ENCODE measurements at regions not wholly inside any gene's neighbourhood (a gene's known extent, or its start where the extent isn't known, plus 50 kb on each side); places are given as distances from the start of the nearest gene placed in this dataset.

DNA sequence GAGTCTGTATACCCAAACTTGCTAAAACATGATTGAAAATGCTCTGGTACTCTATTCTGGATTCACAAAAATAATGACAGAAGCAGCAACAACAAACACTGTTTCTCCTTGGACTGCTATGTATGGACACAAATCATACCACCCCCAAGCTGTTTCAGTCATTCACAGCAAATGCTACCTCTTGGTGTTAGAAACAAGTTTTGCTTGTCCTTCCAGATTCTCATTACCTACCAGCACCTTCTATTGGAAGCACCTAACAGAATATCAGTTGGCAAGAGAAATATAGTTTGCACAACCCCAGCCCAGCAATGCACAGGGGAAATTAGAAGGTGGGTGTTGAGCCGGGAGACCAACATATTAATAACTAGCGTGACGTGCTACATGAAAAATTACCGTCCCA lies 1950.9 kb downstream of the C4orf33 start:
- Histone ChIP-seq H3K27me3 (replicated peaks in 1 of 2; ENCODE audit: control insufficient read depth in 2 of 2, insufficient read depth in 2 of 2, low read length in 1 of 2) (no peaks in the 10 kb centered on the region), H3K9ac (ENCODE audit: control insufficient read depth, insufficient read depth, low read length) (no peak overlapping the region), H4K20me1 (ENCODE audit: control insufficient read depth, insufficient read depth) (no peaks in the 10 kb centered on the region), H3K9me3 (replicated peaks; ENCODE audit: control insufficient read depth, insufficient read depth, low read length) (no peaks in the 10 kb centered on the region), H3K79me2 (ENCODE audit: control insufficient read depth, insufficient read depth, low read length) (no peaks in the 10 kb centered on the region), H3K36me3 (ENCODE audit: control insufficient read depth in 2 of 2, insufficient read depth in 2 of 2, low read length in 1 of 2) (no peaks in the 10 kb centered on the region), H3K4me1 (ENCODE audit: control insufficient read depth, insufficient read depth, low read length) (no peaks in the 10 kb centered on the region), H3K4me3 (no peak overlapping the region), H2AFZ (ENCODE audit: control insufficient read depth, low read depth, low read length) (no peak overlapping the region), H3K4me2 (ENCODE audit: control insufficient read depth, insufficient read depth) (no peak overlapping the region), H3K27ac (ENCODE audit: control insufficient read depth, insufficient read depth) (no peak overlapping the region)
- BruUV-seq (replicated peaks) = no TSS peak
- ATAC-seq = no peak
- ChIA-PET POLR2A (no interaction called here), SMC1A (ENCODE audit: uncharacterized antibody, unreplicated experiment) (no interaction called here), RAD21 (ENCODE audit: unreplicated experiment) (no interaction called here), CTCF (interaction anchor here (1.1 kb wide), 1 partner anchor 11 kb away, joined by 3 read pairs; no protein-coding TSS in a partner anchor)
- WGBS (ENCODE audit: insufficient coverage, insufficient replicate concordance, low lambda C conversion rate, missing lambda C conversion rate) = 27% methylated on average over 4 of the region's 4 CpGs
- TF ChIP-seq ZNF384 (IDR thresholded peaks at IDR 0.05; ENCODE audit: borderline replicate concordance, low read depth, low read length) (no peak), STAT3 (IDR thresholded peaks at IDR 0.05; ENCODE audit: low read depth, low read length) (no peak), EED (IDR thresholded peaks at IDR 0.05; ENCODE audit: low read depth) (no peak), JUND (IDR thresholded peaks at IDR 0.05; ENCODE audit: low read depth, low read length) (no peak), SIX5 (IDR thresholded peaks at IDR 0.05; ENCODE audit: low read depth, low read length, severe bottlenecking) (no peak), EP300 (IDR thresholded peaks at IDR 0.05; ENCODE audit: borderline replicate concordance in 1 of 2, control insufficient read depth in 1 of 2, low read depth in 2 of 2, low read length in 2 of 2) (no peak), FOXM1 (IDR thresholded peaks at IDR 0.05; ENCODE audit: low read depth, low read length) (no peak), IKZF1 (conservative IDR thresholded peaks at IDR 0.05) (no peak)
- TF ChIP-seq, protein P1, sequence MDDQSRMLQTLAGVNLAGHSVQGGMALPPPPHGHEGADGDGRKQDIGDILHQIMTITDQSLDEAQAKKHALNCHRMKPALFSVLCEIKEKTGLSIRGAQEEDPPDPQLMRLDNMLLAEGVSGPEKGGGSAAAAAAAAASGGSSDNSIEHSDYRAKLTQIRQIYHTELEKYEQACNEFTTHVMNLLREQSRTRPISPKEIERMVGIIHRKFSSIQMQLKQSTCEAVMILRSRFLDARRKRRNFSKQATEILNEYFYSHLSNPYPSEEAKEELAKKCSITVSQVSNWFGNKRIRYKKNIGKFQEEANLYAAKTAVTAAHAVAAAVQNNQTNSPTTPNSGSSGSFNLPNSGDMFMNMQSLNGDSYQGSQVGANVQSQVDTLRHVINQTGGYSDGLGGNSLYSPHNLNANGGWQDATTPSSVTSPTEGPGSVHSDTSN (IDR thresholded peaks at IDR 0.05; ENCODE audit: insufficient replicate concordance, low read depth, low read length) = no peak
- in situ Hi-C loops (cut with MboI) = no loop called here
- no peak for DNase-seq (ENCODE audit: low read depth, low spot score)
- intact Hi-C loops (cut with micrococcal nuclease; ENCODE audit: unreplicated experiment) = no loop called here
- no peak for FAIRE-seq

Data from GM12878 (cell line).